IPS-11a (cell line): ENCODE measurements at regions not wholly inside any gene's neighbourhood (a gene's known extent, or its start where the extent isn't known, plus 50 kb on each side); places are given as distances from the start of the nearest gene placed in this dataset.
"Not testable (repeated sequence)": the region's sequence is repeated elsewhere in the genome, so short reads cannot be mapped to it uniquely, and the experiment has no call there.

Source experiments
- H3K4me3 ChIP-seq: one replicate; pipeline ENCODE4 v1.5.1; 2013; ENCODE audit warnings: low read depth, low read length, control low read depth

DNA sequence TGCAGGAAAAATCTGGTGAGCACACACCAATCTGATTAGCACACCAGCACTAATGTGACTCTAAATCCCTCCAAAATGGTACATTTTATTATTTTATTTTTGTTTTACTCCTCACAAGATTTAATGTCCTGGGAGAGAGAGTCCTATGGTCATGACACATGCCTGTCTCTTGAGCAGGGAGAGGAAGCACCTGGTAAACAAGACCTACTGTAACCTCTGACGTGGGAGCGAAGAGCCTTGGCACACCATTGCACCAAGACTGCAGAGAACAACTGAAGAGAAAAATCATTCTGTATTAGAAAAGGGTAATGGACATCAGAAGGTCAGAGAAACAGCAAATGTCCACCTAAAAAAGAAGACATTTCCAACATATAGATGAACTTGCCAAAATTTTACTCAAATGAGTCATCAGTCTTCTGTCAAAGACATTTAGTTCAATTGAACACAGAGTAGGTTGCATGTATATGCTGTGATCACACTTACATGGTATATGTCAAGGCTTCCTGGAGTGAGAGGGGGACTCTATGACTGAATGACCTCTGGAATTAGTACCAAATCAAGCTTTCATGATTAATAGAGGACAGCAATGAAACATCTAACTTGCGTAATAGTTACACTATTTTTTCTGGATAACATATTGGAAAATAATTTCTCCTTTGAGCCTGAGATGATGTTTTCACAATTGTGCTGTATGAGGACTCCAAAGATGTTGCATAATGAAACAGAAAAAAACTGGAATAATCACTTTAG, 186.9 kb upstream of the FLRT2 start:
- H3K4me3 ChIP-seq, result no peak overlapping the region

DNA sequence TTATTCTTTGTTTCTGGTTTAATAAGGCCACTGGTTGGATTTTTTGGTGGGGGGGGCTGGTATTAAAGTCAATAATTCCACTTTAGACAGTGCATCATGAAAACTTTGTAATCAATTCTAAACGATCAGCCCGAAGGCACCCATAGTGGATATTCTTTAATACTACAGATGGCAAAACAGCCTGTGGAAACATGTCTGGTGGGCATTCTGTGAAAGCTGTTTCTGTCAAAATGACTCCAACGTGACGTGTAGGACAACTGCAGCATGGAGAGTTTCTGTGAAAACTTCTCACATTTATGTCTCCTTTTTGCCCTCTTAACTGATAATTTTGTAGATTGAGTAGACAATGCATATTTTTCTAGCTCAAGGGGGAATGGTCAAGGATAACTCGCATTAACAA, 185.8 kb upstream of the FLRT2 start:
- no peak overlapping the region for H3K4me3 ChIP-seq

DNA sequence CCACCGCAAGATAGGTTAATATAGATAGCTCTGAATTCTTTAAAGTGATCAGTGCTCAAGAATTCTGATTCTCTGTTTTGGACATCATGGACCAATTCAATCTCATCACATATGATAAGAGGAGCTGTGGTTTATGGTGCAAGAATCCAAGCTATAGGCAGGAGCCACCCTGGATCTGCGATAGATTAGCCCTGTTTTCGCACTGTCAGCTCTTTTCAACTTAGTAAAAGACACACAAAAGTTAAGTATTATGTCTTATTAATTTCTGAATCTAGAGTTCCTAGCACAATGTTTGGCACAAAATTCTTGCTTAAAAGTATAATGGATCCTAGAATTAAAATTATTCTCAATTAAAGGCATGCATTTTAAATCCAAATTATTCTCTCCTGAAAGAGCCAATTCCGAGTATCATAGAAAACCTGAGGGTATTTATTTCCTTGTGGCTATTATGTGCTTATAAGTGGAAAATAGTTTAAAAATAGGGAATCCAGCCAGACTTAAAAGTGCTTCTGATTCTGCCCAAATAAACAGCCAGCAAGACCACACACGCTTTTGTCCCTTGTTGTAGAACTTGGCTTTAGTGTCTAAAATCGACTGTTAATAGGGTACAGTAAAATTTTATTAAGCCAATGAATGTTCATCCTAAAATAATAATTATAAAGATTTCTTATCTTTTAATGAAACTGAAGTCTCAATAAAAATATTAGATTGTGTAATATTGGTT, 184.9 kb upstream of the FLRT2 start:
- no peak overlapping the region for H3K4me3 ChIP-seq

DNA sequence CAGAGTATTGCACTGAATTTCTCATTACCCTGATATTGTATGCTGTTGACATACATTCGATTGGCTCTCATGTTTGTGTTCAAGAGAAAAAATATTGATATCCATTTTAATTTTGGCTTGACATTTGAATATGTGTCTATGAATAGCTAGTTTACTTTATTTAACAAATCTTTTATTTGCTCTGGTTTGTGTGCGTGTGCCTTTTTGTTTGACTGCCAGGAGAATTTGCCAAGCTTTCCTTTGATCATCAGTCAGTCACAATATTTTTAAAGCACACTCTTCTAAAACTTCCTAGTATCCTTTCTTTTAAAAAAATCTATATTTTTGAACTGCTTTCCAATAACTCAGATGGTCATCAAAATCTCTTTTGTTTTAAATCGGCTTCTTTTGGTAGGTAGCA, 179.3 kb upstream of the FLRT2 start:
- no peak overlapping the region for H3K4me3 ChIP-seq

DNA sequence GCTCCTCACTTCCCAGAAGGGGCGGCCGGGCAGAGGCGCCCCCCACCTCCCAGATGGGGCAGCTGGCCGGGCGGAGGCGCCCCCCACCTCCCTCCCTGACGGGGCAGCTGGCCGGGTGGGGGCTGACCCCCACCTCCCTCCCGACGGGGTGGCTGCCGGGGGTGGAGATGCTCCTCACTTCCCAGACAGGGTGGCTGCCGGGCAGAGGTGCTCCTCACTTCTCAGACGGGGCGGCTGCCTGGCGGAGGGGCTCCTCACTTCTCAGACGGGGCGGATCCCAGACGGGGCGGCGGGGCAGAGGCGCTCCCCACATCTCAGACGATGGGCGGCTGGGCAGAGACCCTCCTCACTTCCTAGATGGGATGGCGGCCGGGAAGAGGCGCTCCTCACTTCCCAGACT, 177.4 kb upstream of the FLRT2 start:
- H3K4me3 ChIP-seq, result not testable (repeated sequence)

DNA sequence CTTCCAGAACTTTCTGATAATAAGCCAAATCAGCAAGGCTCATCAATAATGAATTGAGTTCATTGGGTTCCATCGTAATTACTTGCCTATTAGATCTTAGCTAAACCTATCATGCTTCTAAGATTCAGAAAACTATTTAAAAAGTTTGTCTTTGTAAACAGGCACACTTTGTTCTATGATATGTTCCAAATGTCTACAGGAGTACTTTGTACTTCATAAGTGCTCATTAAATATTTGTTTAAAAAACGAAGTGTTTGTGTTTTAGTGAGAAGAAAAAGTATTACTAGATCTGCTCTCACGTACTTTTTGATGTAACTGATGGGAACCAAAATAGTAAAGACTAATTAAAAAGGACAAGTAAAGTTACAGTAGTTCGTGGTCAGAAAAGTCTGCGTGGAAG, 172.8 kb upstream of the FLRT2 start:
- H3K4me3 ChIP-seq, result no peak overlapping the region

DNA sequence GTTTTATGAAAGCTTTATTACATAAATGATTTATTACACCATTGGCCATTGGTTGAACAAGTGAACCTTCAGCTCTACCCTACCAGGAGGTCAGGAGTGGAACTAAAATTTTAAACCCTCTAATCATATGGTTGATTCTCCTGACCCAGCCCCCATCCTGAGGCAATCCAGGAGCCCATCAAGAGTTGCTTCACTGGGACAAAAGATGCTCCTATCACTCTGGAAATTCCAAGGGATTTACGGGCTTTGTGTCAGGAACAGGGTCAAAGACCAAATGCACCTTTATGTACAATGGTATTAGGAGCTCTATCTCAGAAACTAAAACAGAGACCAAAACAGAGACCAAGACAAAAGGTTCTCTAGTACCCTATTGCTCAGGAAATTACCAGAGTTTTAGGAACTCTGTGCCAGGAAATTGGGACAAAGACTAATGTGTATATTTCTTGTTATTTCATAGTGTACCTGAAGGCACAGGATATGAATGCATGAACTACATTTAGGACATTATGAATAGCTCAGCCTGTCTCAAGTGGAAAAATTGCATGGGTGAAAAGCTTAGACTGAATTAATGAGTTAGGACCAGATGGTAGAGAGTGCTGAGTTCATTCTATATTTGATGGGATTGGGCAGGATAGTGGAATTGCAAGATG, 171.7 kb upstream of the FLRT2 start:
- H3K4me3 ChIP-seq, result no peak overlapping the region

DNA sequence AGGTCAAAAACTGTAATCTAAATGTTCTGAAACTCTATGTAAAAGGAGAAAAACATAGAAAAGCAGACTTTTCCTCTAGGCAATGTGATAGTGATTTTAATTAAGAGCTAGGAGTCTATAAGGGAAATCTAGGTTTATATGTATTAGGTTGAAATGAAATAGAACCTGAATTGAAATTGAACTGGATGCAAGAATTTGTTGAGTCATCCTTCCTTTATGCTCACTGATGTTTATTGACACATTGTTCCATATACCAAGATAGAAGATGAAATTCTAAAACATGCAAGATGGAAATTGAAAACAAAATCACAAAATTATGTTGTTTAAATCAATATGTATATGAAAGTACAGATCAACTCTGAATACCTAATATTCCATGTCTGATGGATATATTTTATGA, 170.4 kb upstream of the FLRT2 start:
- H3K4me3 ChIP-seq, result no peak overlapping the region

DNA sequence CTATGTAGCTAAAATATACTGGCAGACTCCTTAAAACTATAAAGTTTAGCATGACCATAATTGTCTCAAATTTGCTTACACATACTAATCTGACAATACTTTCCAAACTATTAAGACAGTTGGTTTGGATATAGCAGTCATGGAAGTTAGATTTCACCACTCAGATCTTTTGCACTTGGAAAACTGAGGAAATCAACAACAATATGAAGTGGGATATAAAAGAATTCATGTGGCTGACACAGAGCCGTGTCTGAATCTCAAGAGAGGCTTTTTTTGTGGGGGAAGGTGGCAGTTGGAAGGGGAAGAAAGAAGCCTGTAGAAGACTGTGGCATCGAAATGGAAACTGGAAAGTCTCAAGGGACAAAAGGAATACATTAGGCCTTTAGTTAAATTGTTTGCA, 166.6 kb upstream of the FLRT2 start:
- no peak overlapping the region for H3K4me3 ChIP-seq

DNA sequence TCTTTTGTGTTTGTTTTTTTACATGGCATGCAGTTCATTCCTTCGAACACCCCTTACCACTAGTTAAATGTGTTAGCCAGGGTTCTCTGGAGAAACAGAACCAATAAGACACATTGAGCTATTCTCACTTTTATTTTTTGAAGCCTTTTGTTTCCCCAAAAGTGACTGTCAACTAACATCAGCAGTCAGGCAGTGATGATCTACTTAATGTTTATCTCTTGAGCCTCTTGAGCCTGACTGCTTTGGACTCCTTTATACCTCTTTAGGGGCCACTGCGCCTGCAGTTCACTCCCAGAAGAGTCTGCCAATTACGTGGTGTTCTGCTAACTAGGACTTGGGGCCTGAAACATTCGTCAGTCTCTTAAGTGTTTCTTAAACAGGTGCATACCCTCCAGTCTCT, 163.7 kb upstream of the FLRT2 start:
- no peak overlapping the region for H3K4me3 ChIP-seq

DNA sequence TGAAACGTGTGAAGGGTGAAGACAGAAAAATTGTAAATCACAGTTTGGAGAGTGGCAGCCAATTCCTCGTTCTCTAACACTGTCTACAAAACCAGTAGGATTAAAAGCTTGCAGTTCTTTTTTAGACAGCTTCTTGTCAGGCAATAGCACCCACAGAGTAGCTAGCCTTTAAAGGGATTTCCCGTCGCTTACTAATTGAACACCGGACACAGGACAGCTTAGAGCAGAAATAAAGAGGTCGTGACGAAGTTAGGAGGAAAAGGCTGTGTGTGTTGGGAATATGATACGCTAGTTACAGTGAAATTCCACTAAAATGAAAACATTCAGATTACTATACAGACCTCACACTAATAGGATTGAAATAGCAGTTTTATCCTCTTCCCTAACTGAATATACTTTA, 149.1 kb upstream of the FLRT2 start:
- no peak overlapping the region for H3K4me3 ChIP-seq

DNA sequence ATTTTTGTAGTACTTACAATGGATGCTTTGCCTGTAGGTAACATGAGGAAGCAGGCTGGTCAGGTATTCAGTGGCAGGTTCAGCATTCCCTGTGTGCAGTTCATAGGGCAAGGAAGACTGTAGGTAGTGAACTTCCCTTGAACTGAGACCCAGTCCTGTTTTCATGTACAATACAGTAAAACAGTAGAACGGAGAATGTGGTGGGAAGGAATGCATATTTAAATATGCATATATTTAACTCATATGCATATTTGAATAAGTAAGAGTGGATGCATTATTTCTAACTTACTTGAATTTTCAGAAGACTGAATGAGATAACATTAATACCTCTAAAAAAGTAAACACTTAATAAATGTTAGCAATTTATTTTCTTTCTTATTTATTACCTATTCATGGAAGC, 147.6 kb upstream of the FLRT2 start:
- no peak overlapping the region for H3K4me3 ChIP-seq

DNA sequence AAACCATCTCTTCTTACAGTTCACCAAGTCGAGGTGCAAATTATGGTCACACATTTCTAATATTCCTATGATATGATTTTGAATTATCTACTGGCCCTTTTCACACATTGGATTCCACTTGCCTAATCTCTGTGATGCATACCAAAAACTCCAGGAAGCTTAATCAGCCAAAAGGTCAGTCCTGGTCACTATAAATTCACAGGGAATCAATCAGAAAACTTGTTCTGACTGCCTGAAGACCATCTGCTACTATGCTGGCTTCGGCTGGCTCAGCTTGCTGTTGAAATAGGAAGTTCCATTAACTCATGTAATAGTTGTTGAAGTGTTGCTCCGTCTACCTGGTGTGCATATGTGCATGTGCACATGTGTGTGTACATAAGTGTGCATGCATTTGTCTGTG, 142.8 kb upstream of the FLRT2 start:
- no peak overlapping the region for H3K4me3 ChIP-seq

DNA sequence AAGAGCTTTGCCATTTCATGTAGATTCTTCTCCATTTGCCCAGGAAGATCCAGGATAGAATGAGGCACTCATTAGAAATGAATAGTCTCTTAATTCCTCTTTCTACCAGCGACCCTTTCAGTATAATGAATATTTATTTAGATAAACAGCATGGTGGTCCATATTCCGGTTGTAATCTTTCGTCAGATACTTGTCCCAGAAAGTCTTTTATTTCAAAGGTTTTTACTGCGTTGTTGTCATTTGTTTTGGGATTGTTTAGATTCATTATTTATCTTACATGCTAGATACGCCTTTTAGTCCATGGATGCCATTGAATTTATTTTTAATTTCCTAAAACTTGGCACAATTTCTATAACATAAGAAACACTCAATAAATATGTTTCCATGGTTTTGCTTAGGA, 139.7 kb upstream of the FLRT2 start:
- H3K4me3 ChIP-seq, result no peak overlapping the region

DNA sequence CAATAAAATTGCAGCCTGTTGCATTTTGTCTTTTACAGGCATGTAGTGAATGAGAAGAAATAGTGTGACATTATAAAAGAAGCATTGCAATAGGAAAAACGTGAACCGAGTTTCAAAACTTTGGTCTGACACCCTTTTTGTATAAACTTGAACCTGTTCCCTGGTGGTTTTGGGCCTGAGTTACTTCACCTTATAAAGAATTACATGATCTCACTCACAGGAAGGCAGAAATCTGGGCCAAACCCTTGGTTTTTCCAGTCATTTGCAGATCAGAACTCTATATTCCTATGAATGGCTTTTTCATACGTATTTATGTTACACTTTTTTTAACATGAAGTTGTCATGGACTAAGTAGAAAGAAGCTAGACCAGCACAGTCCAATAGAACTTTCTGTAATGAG, 138.5 kb upstream of the FLRT2 start:
- no peak overlapping the region for H3K4me3 ChIP-seq

DNA sequence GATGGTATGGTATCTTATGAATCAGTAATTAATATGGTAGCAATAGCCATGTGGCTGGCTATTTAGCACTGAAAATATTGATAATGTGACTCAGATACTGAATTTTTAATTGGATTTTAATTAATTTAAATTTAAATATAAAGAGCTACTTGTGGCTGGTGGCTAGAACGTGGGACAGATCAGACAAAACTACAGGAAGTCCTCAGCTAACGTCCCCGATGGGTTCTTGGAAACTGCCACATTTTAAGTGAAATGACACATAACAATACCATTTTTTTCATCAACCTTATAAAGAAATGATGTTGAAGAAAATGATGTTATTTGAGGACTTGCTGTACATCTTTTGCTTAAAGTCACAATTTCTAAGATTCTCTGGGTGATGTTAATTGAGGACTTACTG, 138.1 kb upstream of the FLRT2 start:
- H3K4me3 ChIP-seq, result no peak overlapping the region

DNA sequence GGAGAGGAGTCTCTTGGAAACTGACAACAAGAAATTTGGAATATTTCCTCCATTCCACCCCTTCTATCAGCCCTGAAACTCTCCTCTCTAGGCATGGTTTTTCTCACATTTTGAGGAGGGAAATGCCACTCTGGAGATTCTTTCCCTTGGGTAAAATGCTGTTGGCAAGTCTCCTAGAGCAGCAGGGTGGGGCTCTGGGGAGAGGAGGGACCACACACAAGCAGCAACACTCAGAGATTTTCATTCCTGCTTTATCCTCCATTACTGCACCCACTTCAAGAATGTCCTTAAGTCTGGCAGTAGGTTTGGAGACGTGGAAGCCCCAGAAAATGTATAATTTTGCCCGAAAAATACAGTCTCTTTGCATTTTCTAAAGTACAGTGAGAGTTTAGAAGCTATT, 130.8 kb upstream of the FLRT2 start:
- no peak overlapping the region for H3K4me3 ChIP-seq

DNA sequence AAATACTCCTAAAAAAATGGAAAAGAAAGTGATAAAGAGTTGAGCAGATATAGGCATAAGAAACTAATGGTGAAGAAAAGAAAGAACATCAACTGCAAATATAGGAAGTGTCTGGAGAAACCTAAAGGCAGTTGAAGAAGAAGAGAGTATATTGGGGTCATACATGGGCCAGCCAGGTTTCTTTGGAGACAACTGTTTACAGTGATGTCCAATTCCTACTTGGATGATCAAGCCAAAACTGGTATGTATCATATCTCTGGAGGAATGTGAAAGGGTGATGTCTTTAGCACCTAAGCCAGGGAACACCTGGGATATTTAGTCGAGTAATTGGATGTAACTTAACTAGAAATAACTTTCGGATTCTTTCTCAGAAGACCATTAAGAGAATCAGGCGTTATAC, 129.3 kb upstream of the FLRT2 start:
- no peak overlapping the region for H3K4me3 ChIP-seq

DNA sequence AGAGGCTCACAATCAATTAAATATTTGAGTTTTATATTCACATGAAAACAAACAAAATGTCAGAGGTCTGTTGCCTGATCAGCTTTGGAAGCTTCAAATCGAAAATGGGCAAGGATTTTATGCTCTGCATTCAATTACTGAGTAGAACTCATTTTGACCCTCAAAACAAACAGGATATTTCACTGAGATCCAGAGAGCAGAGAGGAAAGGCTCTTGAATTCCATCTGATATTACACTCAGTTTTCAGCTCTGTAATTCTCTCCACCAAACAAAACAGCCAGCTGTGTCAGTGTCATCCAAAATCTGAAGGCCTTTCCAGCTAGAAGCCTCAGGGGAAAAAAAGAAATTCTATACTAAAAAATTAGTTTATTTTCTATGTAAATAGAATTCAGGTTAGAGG, 128.6 kb upstream of the FLRT2 start:
- no peak overlapping the region for H3K4me3 ChIP-seq

DNA sequence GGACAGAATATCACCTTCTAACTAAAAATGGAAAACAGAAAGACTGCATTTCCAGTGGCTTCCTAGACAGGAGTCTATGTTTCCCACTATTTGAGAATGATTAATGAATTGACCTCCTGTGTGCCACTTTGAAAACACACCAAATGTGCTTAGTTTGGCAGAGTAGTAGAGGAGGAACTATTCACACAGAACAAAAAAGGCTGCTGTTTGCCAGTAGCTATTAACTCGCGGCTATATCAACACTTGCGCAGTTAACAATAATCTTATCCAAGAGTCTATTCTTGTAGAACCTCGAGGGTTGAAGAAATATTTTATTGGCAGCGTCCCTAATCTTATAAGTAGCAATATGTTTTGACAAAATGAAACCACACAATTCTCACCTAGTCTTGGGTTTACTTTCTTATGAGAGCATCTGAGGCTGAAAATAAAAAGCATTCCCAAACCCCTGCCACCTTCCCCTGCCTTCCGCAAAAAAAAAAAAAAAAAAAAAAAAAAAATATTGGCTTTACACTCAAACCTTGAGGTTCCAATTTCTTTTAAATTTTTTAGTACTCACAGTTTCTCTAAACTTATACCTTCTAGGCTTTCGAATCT, 127.3 kb upstream of the FLRT2 start:
- no peak overlapping the region for H3K4me3 ChIP-seq

DNA sequence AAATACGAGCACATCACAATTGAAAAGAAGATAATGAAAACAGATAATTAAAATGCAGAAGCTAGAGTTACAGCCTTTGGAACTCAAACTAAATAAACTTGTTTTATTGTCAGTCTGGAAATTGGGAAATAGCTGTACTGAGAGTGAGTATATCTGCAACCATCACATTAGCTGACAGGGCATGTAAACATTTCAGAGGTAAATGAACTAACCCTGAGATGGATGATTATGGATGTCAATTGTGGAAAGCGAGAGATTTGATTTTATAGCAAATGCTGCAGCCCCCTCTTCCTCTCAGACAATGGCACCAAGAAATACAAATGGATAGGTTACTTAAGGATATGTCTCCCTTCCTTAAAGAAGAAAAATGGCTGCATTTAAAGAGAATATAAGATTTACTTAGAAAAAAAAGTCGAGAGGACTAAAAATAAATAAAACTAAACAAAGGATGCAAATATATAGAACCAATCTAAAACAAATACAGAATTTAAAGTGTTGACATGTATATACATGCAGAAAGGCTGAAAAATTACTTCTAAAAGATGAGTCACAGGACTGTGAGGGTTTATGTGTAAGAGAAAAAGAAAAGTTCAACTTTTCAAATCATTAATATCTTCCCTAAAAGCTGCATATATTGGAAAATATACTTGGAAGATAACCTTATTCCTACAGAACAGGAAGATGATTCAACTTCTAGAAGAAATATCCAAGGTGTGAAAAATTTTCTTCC, 120.3 kb upstream of the FLRT2 start:
- H3K4me3 ChIP-seq, result no peak overlapping the region
